Neural cell (in vitro differentiated cells): ENCODE measurements at regions not wholly inside any gene's neighbourhood (a gene's known extent, or its start where the extent isn't known, plus 50 kb on each side); places are given as distances from the start of the nearest gene placed in this dataset.

Source experiments
- H2AFZ ChIP-seq: fragments of 200-600, 300-800 bp; sonication (generic), shearing (Covaris generic); 2 replicates; pipeline ENCODE4 v1.6.0; 2014; ENCODE audit warnings: low read depth, mild to moderate bottlenecking, antibody characterized with exemption, low read length, moderate library complexity
- H3F3A ChIP-seq: fragments of 200-600 bp; shearing (Covaris generic); 2 replicates; pipeline ENCODE4 v1.6.1; 2016; ENCODE audit warnings: mild to moderate bottlenecking, moderate library complexity, mixed read lengths, antibody characterized with exemption, low read length; ENCODE audit not compliant: insufficient read depth, poor library complexity, severe bottlenecking
- H3K27ac ChIP-seq: fragments of 200-600, 300-800 bp; sonication (generic), shearing (Covaris generic); 2 replicates; pipeline ENCODE4 v1.5.1; 2014; ENCODE audit warnings: mild to moderate bottlenecking, low read length, moderate library complexity
- H3K27me3 ChIP-seq: fragments of 300-800, 200-600 bp; sonication (generic), shearing (Covaris generic); 2 replicates; pipeline ENCODE4 v1.6.0; 2014; ENCODE audit warnings: mild to moderate bottlenecking, low read depth, low read length, moderate library complexity; ENCODE audit not compliant: insufficient read depth
- H3K36me3 ChIP-seq: fragments of 300-800, 200-600 bp; sonication (generic), shearing (Covaris generic); 2 replicates; pipeline ENCODE4 v1.5.1; 2014; ENCODE audit warnings: mild to moderate bottlenecking, antibody characterized with exemption, low read length, moderate library complexity; ENCODE audit not compliant: insufficient read depth
- H3K4me2 ChIP-seq: fragments of 300-800, 200-600 bp; sonication (generic), shearing (Covaris generic); 2 replicates; pipeline ENCODE4 v1.6.0; 2014; ENCODE audit warnings: mild to moderate bottlenecking, low read length
- H3K4me3 ChIP-seq: fragments of 300-800, 200-600 bp; sonication (generic), shearing (Covaris generic); 2 replicates; pipeline ENCODE4 v1.5.1; 2014; ENCODE audit warnings: mild to moderate bottlenecking, low read length, moderate library complexity
- H3K79me2 ChIP-seq: fragments of 200-600 bp; shearing (Covaris generic); replicated peaks from 2 replicates; pipeline ENCODE4 v1.6.0; 2014; ENCODE audit warnings: mild to moderate bottlenecking, low read length, moderate library complexity; ENCODE audit not compliant: insufficient read depth
- H3K9ac ChIP-seq: fragments of 300-800, 200-600 bp; sonication (generic), shearing (Covaris generic); 2 replicates; pipeline ENCODE4 v1.6.1; 2016; ENCODE audit warnings: mild to moderate bottlenecking, low read length, mixed read lengths
- H3K9me2 ChIP-seq: fragments of 200-600 bp; shearing (Covaris generic); 2 replicates; pipeline ENCODE4 v1.6.1; 2016; ENCODE audit warnings: mild to moderate bottlenecking, low read length, mixed read lengths; ENCODE audit not compliant: insufficient read depth
- H3K9me3 ChIP-seq: fragments of 200-600, 300-800 bp; sonication (generic), shearing (Covaris generic); 2 replicates; pipeline ENCODE4 v1.6.1; 2016; ENCODE audit warnings: mild to moderate bottlenecking, mixed run types, low read length, moderate library complexity, mixed read lengths
- H4K20me1 ChIP-seq: fragments of 200-600 bp; shearing (Covaris generic); 2 replicates; pipeline ENCODE4 v1.6.1; 2016; ENCODE audit warnings: mild to moderate bottlenecking, mixed run types; ENCODE audit not compliant: insufficient read depth
- CTCF ChIP-seq: fragments of 450-650 bp; IDR thresholded peaks from 2 replicates; pipeline ENCODE4 v1.5.1; 2014; ENCODE audit warnings: antibody characterized with exemption, mild to moderate bottlenecking, moderate library complexity; ENCODE audit not compliant: poor library complexity, severe bottlenecking
- EP300 ChIP-seq: fragments of 450-650 bp; conservative IDR thresholded peaks from 2 replicates; pipeline ENCODE4 v1.6.1; 2014; ENCODE audit warnings: antibody characterized with exemption, mild to moderate bottlenecking, moderate library complexity; ENCODE audit not compliant: poor library complexity, severe bottlenecking
- EZH2 ChIP-seq: fragments of 200-600, 300-800 bp; shearing (Covaris generic), sonication (generic); IDR thresholded peaks from 2 replicates; pipeline ENCODE4 v1.6.1; 2014; ENCODE audit warnings: antibody characterized with exemption, low read length, borderline replicate concordance, mild to moderate bottlenecking; ENCODE audit not compliant: insufficient read depth, poor library complexity, severe bottlenecking
- MXI1 ChIP-seq: fragments of 450-650 bp; conservative IDR thresholded peaks from 2 replicates; pipeline ENCODE4 v1.6.1; 2014; ENCODE audit warnings: antibody characterized with exemption, mild to moderate bottlenecking; ENCODE audit not compliant: poor library complexity, severe bottlenecking
- POLR2AphosphoS5 ChIP-seq: IDR thresholded peaks from 2 replicates; pipeline ENCODE4 v1.6.1; 2012
- RAD21 ChIP-seq: fragments of 450-650 bp; conservative IDR thresholded peaks from 2 replicates; pipeline ENCODE4 v1.6.1; 2014; ENCODE audit warnings: antibody characterized with exemption, mild to moderate bottlenecking, moderate library complexity
- REST ChIP-seq: IDR thresholded peaks from 2 replicates; pipeline ENCODE4 v1.6.1; 2012; ENCODE audit warnings: borderline replicate concordance
- SMC3 ChIP-seq: fragments of 450-650 bp; conservative IDR thresholded peaks from 2 replicates; pipeline ENCODE4 v1.6.1; 2014; ENCODE audit warnings: antibody characterized with exemption, mild to moderate bottlenecking, moderate library complexity; ENCODE audit not compliant: poor library complexity
- TAF1 ChIP-seq: IDR thresholded peaks from 2 replicates; pipeline ENCODE4 v1.6.1; 2012; ENCODE audit warnings: low read depth

GRCh38 chr3:80355144-80355543 lies 587.3 kb upstream of the ROBO1 start:
- Histone ChIP-seq H3K9me2 (no peaks in the 10 kb centered on the region), H3K4me3 (no peak overlapping the region), H3K9me3 (no peaks in the 10 kb centered on the region), H3K4me2 (no peak overlapping the region), H3K27me3 (no peaks in the 10 kb centered on the region), H3K36me3 (no peaks in the 10 kb centered on the region), H2AFZ (no peak overlapping the region), H4K20me1 (no peaks in the 10 kb centered on the region), H3K9ac (no peak overlapping the region), H3K27ac (no peak overlapping the region), H3F3A (no peaks in the 10 kb centered on the region), H3K79me2 (no peaks in the 10 kb centered on the region)
- no peak for TF ChIP-seq EZH2
- no peak for TF ChIP-seq MXI1
- TF ChIP-seq TAF1 = no peak
- TF ChIP-seq EP300 = no peak
- TF ChIP-seq SMC3 = no peak
- TF ChIP-seq REST = no peak
- TF ChIP-seq CTCF = no peak
- no peak for TF ChIP-seq RAD21
- TF ChIP-seq POLR2AphosphoS5 = no peak

- no peaks in the 10 kb centered on the region for H3K9me2 ChIP-seq
- no peak overlapping the region for H3K9ac ChIP-seq
- H4K20me1 ChIP-seq = no peaks in the 10 kb centered on the region
- H3K79me2 ChIP-seq = no peaks in the 10 kb centered on the region
- no peak overlapping the region for H3K4me3 ChIP-seq
- H3K9me3 ChIP-seq = no peaks in the 10 kb centered on the region
- H2AFZ ChIP-seq = no peak overlapping the region
- H3K4me2 ChIP-seq = no peak overlapping the region
- H3K27ac ChIP-seq = no peak overlapping the region
- H3F3A ChIP-seq = no peaks in the 10 kb centered on the region
- no peak for TF ChIP-seq EZH2
- TF ChIP-seq CTCF = no peak
- no peak for TF ChIP-seq MXI1
- TF ChIP-seq POLR2AphosphoS5 = no peak
- no peak for TF ChIP-seq SMC3
- no peak for TF ChIP-seq EP300
- no peak for TF ChIP-seq TAF1
- TF ChIP-seq RAD21 = no peak
- no peak for TF ChIP-seq REST
- H3K27me3 ChIP-seq = no peaks in the 10 kb centered on the region
- H3K36me3 ChIP-seq = no peaks in the 10 kb centered on the region
Measured at GRCh38 chr3:80351201-80351600, 583.4 kb upstream of the ROBO1 start.
